ENCODE measurements at regions not wholly inside any gene's neighbourhood (a gene's known extent, or its start where the extent isn't known, plus 50 kb on each side); places are given as distances from the start of the nearest gene placed in this dataset.

DNA sequence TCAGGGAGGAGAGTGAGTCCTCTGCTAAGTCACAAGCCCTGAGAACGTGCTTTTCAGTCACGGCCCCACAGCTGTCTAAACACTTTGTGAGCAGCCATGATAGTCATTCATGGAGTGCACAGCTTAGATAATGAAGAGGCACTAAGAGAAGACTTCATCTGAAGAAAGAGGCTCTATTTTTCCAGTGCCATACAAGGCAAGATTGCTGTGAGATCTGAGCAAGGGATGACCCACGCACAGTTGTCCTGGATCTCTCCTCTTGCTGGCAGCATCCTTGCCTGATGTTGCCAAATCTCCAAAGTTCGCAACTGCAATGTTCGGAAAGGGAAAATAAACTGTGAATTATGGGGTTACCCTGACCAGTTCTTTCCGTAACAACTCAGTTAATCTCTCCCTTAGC, 418.7 kb downstream of the MEIS1 start:
- DNase-seq (no peak), ATAC-seq (no peak)
- no peaks in the 10 kb centered on the region for H3K27me3 Mint-ChIP-seq
- no peaks in the 10 kb centered on the region for H3K4me1 Mint-ChIP-seq
- no peaks in the 10 kb centered on the region for H3K36me3 Mint-ChIP-seq
- POLR2A ChIA-PET = no interaction called here
- peaks cover 0 to 15% (median 5%) of the 10 kb centered on the region in 9 donors for H3K9me3 Mint-ChIP-seq
- no peak overlapping the region for H3K4me3 Mint-ChIP-seq
- H3K27ac Mint-ChIP-seq = no peak overlapping the region

DNA sequence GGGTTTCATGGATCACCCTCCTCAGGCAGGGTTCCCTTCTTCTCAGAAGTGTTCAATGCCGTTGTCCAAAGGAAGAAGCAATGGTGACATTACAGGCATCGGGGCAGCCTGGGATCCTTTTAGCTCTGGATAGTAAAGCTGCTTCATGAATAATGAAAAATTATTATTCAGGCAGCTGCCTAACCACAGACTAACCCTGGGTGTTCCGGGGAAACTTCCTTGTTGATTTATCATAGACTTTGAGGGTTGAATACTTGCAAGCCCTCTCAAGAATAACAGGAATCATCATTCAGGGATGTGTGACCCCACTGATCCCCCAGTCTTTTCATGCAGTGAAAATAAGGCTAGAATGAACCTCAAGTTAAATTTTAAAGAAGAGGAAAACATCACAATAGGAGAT, 419.4 kb downstream of the MEIS1 start:
- Mint-ChIP-seq H3K27me3 (no peaks in the 10 kb centered on the region), H3K4me3 (no peak overlapping the region), H3K36me3 (no peaks in the 10 kb centered on the region), H3K4me1 (no peaks in the 10 kb centered on the region), H3K9me3 (peaks cover 0 to 15% (median 5%) of the 10 kb centered on the region in 9 donors), H3K27ac (no peak overlapping the region)
- DNase-seq (no peak), ATAC-seq (no peak)
- POLR2A ChIA-PET = no interaction called here

DNA sequence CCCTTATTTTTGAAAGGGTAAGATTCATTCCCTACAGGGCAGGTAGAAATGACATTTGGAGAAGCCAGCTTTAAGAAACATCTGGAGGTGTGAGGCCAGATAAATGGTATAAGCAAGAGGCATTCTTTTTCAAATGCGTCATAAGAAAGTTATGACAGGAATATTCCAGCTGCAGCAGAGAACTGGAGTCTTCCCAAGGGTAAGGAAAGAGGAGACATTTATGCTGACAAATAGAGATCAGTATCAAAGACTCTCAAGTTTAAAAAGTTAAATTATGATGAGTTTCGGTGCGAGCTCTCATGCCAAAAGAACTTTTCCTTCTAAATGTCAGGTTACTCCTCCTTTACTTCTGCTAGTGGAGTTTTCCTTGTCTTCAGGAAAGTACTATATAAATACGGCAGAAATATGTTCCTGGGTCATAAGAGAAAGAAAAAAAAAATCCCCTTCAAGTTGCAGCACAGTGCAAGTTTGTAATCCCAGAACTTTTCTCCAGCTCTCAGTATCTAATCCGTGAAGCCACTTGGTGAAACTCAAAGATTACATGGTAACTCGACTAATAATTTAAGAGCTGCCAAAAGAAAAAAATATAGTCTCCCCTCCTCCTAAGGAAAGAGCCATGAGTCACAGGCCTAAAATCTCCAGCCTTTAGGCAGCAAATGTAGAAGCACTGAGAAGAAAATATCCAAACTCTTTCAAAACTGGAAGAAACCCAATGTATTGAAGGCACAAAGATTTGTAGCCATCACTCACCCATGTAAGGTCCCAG, 428.1 kb downstream of the MEIS1 start:
- POLR2A ChIA-PET = no interaction called here
- H3K4me3 Mint-ChIP-seq = no peak overlapping the region
- ATAC-seq = no peak
- H3K36me3 Mint-ChIP-seq = no peaks in the 10 kb centered on the region
- peaks cover 0 to 9% (median 0%) of the 10 kb centered on the region in 9 donors for H3K9me3 Mint-ChIP-seq
- no peak for DNase-seq
- no peaks in the 10 kb centered on the region for H3K4me1 Mint-ChIP-seq
- no peak overlapping the region for H3K27ac Mint-ChIP-seq
- H3K27me3 Mint-ChIP-seq = peaks cover 0 to 7% (median 0%) of the 10 kb centered on the region in 5 donors

DNA sequence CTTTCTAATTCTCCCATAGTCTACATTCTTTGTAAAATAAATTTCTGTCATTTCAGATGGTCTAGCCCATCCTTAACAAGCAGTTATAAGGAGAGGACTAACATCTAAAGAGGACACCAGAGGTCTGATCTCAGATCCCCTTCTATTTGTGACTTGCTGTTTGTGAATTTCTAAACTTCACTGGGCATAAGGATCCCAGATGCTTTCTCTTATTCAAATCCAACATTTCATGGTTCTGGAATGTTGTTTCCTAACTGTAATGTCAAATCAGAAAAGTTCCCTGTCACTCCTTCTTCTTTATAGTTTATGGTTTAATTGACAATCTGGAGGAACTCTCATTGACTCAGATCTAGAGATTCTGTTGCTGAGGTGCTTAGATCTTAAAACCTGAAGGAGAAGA, 430.2 kb downstream of the MEIS1 start:
- Mint-ChIP-seq H3K36me3 (no peaks in the 10 kb centered on the region), H3K27me3 (peaks cover 0 to 12% (median 0%) of the 10 kb centered on the region in 5 donors), H3K27ac (no peak overlapping the region), H3K9me3 (peaks cover 0 to 17% (median 0%) of the 10 kb centered on the region in 9 donors), H3K4me3 (no peak overlapping the region), H3K4me1 (no peaks in the 10 kb centered on the region)
- POLR2A ChIA-PET = no interaction called here
- no peak for ATAC-seq
- DNase-seq = no peak

DNA sequence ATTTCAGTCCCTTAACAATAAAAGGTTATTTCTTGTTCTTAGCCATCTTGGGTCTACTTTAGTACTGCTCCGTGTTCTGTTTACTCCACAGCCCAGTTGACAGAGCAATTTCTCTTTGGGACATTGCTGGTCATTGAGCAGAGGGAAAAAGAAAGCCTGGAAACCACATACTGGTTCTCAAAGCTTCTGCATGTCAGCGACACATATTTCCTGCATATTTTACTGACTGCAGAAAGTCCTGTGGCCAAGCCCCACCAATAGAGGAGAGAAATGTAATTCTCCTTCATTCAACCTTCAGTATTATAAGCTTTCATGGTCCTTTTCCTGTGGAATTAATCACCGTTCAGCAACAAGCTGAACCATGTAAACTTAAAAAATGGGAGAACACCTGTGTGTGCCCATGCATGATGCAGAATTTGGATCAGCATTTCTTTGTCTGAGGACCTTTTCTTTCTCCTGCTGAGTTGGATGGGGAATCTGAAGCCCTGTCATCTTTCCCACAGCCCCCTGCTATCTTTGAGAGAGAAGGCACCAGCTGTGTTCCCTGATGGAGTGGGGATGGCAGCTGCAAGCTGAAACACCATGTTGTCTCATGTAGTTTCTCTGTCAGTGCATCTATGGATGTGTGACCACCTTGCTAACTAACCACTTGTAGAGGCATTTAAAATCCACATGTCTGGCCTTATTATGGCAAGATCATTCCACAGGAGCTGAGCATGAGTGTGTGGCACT, 431.6 kb downstream of the MEIS1 start:
- Mint-ChIP-seq H3K9me3 (peaks cover 0 to 17% (median 0%) of the 10 kb centered on the region in 9 donors), H3K36me3 (no peaks in the 10 kb centered on the region), H3K4me1 (no peaks in the 10 kb centered on the region), H3K27me3 (peaks cover 0 to 12% (median 0%) of the 10 kb centered on the region in 5 donors), H3K4me3 (no peak overlapping the region), H3K27ac (no peak overlapping the region)
- POLR2A ChIA-PET = no interaction called here
- ATAC-seq = no peak
- no peak for DNase-seq

DNA sequence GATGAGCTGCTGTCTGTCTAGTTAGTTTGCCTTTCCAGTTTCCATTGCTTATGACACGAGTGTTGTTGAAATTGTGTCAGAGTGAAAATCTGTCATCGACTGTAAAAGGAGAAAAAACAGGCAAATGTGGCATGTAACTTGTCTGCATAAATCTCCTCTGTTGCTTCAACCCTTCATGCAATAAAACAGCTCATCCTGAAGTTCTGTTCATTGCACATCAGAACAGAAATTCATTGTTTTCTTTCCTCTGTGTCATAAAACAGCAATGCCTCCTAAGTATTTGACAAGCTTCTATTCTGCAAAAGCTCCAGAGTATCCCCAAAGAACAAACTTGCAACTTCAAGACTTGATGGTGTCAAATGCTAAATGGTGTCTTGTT, 432.1 kb downstream of the MEIS1 start:
- H3K27ac Mint-ChIP-seq = no peak overlapping the region
- peaks cover 0 to 12% (median 0%) of the 10 kb centered on the region in 5 donors for H3K27me3 Mint-ChIP-seq
- DNase-seq (no peak), ATAC-seq (no peak)
- no peaks in the 10 kb centered on the region for H3K4me1 Mint-ChIP-seq
- H3K4me3 Mint-ChIP-seq = no peak overlapping the region
- no peaks in the 10 kb centered on the region for H3K36me3 Mint-ChIP-seq
- POLR2A ChIA-PET = no interaction called here
- peaks cover 0 to 17% (median 0%) of the 10 kb centered on the region in 9 donors for H3K9me3 Mint-ChIP-seq

GRCh38 chr2:66869076-66869475, 434.2 kb downstream of the MEIS1 start:
- peaks cover 0 to 12% (median 0%) of the 10 kb centered on the region in 5 donors for H3K27me3 Mint-ChIP-seq
- no peak overlapping the region for H3K4me3 Mint-ChIP-seq
- H3K36me3 Mint-ChIP-seq = no peaks in the 10 kb centered on the region
- no peak overlapping the region for H3K27ac Mint-ChIP-seq
- H3K9me3 Mint-ChIP-seq = peaks cover 0 to 17% (median 0%) of the 10 kb centered on the region in 9 donors
- no peak for DNase-seq
- POLR2A ChIA-PET = no interaction called here
- H3K4me1 Mint-ChIP-seq = no peaks in the 10 kb centered on the region
- no peak for ATAC-seq

DNA sequence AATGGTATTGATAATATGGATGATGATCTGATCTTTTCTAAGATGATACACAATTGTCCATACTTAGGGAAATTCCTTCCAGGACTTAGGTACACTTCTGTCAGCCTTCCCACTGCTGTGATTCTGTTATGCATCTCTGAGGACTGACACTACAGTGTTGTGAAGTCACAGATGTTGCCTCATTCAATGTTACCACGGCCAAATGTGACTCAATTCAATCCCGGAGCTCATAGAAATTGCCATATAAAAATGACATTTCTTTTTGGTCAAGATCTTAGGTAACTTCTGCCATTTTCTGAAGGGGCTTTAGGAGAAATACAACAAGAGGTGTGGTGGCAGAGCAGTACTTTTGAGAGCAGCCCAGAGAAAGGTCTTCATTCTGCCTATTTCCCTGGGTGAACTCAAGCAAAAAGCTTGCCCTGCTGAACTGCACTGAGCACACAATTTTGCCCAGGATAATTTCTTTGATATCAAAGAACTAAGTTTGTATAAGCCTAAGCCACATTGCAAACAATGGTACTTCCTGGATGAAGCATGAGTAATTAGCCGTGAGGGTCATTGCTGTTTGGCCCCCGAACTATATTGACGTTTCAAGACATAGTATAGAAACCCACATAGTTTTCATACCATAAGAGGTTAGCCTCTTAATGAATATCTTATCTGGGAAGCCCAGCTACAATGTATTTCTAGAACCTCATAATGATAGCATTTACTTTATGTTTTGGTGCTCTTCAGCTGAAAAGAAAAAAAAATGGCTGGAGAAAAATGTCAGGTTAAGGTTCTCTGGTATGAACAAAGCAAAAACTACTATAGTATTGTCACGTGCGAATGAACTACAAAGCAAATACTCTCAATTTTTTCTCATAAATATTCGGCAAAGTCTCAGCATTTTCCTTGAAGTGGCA, 437.4 kb downstream of the MEIS1 start:
- POLR2A ChIA-PET = no interaction called here
- ATAC-seq = no peak

DNA sequence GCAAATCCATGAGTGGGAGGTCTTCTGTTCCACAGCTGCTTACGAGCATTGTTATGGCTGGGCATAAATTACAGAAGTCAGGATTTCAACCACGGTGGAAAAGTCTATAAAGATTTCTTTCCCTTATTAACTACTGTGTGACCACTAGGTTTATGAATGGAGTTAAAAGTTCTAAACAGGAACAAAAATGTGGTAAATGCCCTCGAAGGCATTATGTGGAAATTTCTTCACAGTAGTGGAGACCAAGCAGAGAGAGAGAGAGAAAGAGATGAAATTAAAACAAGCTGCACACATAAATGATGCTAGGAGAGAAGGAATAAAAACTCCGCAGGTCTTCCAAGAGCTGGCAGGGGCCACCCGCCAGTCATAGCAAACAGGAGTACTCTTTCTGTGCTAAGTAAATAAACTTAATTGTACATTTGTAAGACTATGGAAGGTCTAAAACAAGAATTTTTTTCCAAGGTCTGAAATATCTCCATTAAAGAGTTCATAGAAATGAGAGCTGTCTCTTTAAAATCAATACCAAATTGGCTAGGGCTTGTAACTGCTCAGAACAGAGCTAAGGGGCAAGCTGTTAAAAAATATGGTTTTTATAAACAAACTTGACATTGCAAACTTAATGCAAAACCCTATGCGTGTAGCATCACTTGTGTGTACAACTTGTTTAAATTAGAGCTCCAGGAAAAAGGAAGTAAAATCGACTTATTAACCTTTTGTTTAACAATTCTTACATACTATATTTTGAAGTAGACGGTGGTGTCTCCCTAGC, 438.2 kb downstream of the MEIS1 start:
- Mint-ChIP-seq H3K27me3 (peaks cover 0 to 4% (median 0%) of the 10 kb centered on the region in 5 donors), H3K4me1 (no peaks in the 10 kb centered on the region), H3K4me3 (no peak overlapping the region), H3K27ac (no peak overlapping the region), H3K9me3 (peaks cover 0 to 9% (median 0%) of the 10 kb centered on the region in 9 donors), H3K36me3 (no peaks in the 10 kb centered on the region)
- ATAC-seq (no peak), DNase-seq (no peak)
- POLR2A ChIA-PET = no interaction called here

More for the DNA sequence above, 437.4 kb downstream of the MEIS1 start:
- Mint-ChIP-seq H3K36me3 (no peaks in the 10 kb centered on the region), H3K27me3 (peaks cover 0 to 12% (median 0%) of the 10 kb centered on the region in 5 donors), H3K4me3 (no peak overlapping the region), H3K27ac (no peak overlapping the region), H3K9me3 (peaks cover 0 to 17% (median 0%) of the 10 kb centered on the region in 9 donors), H3K4me1 (no peaks in the 10 kb centered on the region)
- DNase-seq = no peak

DNA sequence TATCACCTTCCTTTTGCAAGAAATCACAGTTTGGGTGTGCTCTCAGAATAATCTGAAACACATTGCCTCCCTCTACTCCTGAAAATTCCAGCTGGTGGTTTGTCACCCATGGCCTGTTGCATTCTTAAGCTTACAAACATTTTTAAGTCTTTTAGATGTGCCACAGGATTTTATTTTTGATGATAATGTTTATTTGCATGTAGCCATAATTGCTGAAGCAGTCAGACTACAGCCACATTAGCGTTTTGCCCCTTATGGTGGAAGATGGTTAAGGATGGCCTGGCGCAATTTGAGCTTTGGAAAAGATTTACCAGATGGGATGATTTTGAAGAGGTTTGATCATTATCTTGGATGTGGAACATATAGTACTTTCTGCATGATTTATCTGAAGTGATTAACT, 439.5 kb downstream of the MEIS1 start:
- no peak overlapping the region for H3K4me3 Mint-ChIP-seq
- H3K9me3 Mint-ChIP-seq = no peaks in the 10 kb centered on the region
- POLR2A ChIA-PET = no interaction called here
- ATAC-seq (no peak), DNase-seq (no peak)
- H3K4me1 Mint-ChIP-seq = no peaks in the 10 kb centered on the region
- no peaks in the 10 kb centered on the region for H3K27me3 Mint-ChIP-seq
- H3K36me3 Mint-ChIP-seq = no peaks in the 10 kb centered on the region
- no peak overlapping the region for H3K27ac Mint-ChIP-seq

DNA sequence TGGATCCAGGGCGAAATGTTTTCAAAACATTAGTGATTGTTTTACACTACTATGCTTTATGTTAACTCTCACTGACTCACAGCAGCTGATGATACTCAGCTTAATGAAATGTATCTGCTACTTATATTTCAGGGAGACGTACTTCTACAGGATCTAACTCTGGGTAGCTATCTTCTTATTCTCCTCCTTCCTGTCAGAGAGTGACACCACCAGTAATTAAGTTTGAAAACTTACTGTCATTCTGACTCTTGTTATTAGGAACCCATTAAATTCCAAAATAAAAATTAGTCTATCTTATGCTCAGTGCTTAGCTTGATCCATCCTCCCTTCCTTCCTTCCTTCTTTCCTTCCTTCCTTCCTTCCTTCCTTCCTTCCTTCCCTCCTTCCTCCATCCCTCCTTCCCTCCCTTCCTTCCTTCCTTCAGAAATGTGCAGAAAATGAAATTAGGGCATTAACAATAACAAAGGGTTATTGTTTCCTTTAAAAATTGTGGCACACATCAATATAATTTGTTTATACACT, 441.1 kb downstream of the MEIS1 start:
- Mint-ChIP-seq H3K27ac (no peak overlapping the region), H3K4me3 (no peak overlapping the region), H3K4me1 (no peaks in the 10 kb centered on the region), H3K36me3 (no peaks in the 10 kb centered on the region), H3K9me3 (peaks cover 0 to 3% (median 0%) of the 10 kb centered on the region in 9 donors), H3K27me3 (peaks cover 0 to 2% (median 0%) of the 10 kb centered on the region in 5 donors)
- no peak for DNase-seq
- POLR2A ChIA-PET = no interaction called here
- no peak for ATAC-seq

GRCh38 chr2:66885775-66886383, 451.0 kb downstream of the MEIS1 start:
- Mint-ChIP-seq H3K36me3 (peaks cover 0 to 5% (median 0%) of the 10 kb centered on the region in 3 donors), H3K27ac (no peak overlapping the region), H3K4me1 (no peaks in the 10 kb centered on the region), H3K9me3 (peaks cover 0 to 17% (median 8%) of the 10 kb centered on the region in 9 donors), H3K27me3 (peaks cover 0 to 8% (median 0%) of the 10 kb centered on the region in 5 donors), H3K4me3 (no peak overlapping the region)
- POLR2A ChIA-PET = no interaction called here
- ATAC-seq (no peak), DNase-seq (no peak)

Data from naive thymus-derived CD8-positive, alpha-beta T cell (primary cell).